B cell (primary cell): ENCODE measurements at regions not wholly inside any gene's neighbourhood (a gene's known extent, or its start where the extent isn't known, plus 50 kb on each side); places are given as distances from the start of the nearest gene placed in this dataset.
"Not testable (repeated sequence)": the region's sequence is repeated elsewhere in the genome, so short reads cannot be mapped to it uniquely, and the experiment has no call there.

ENCODE experiments used
- ATAC-seq: fragments of 200-7000 bp; cut with Tn5 transposase; one replicate; pipeline ENCODE4 v1.10.0; 2021; ENCODE audit warnings: low read depth, mild to moderate bottlenecking, moderate number of reproducible peaks, moderate library complexity
- CTCF ChIA-PET: fragments of 350-600 bp; sonication (Branson Sonifier 250); formaldehyde crosslinking; loops from one replicate; lab custom pipeline; 2021; ENCODE audit warnings: antibody characterized with exemption, inconsistent platforms; lab: Charles Lee
- POLR2A ChIA-PET: fragments of 350-600 bp; sonication (Branson Sonifier 250); formaldehyde crosslinking; loops from one replicate; lab custom pipeline; 2021; ENCODE audit warnings: antibody characterized with exemption; lab: Charles Lee
- DNase-seq: peaks from one replicate; pipeline ENCODE4 v3.0.0; 2013
- H2AFZ ChIP-seq: 2 replicates; pipeline ENCODE4 v1.6.1; 2012; ENCODE audit warnings: mild to moderate bottlenecking, low read depth, low read length; ENCODE audit not compliant: insufficient read depth, poor library complexity, severe bottlenecking
- H3K27ac ChIP-seq, 2 donors: 1 replicate in 1 of 2; 2 replicates in 1 of 2; pipeline ENCODE4 v1.5.1; 2012 to 2013; ENCODE audit warnings: low read length in 2 of 2, mild to moderate bottlenecking in 2 of 2, moderate library complexity in 1 of 2
- H3K27me3 ChIP-seq, 4 experiments: fragments of 200-600 bp in 1 of 4; sonication (generic) in 1 of 4; replicated peaks in 1 of 4; 1 replicate in 2 of 4; 2 replicates in 2 of 4; pipeline versions ENCODE4 v1.6.1 to v1.7.0; 2013 to 2016; ENCODE audit warnings: low read length in 3 of 4, mild to moderate bottlenecking in 2 of 4, mixed read lengths in 1 of 4, moderate library complexity in 1 of 4; ENCODE audit not compliant: insufficient read depth in 4 of 4, control insufficient read depth in 3 of 4; ENCODE audit errors: control extremely low read depth in 1 of 4
- H3K36me3 ChIP-seq, 2 experiments: replicated peaks in 1 of 2; 1 replicate in 1 of 2; 2 replicates in 1 of 2; pipeline versions ENCODE4 v1.6.1 to v1.7.1; 2013; ENCODE audit warnings: low read length in 1 of 2; ENCODE audit not compliant: insufficient read depth in 2 of 2, control insufficient read depth in 1 of 2; ENCODE audit errors: control extremely low read depth in 1 of 2, extremely low read depth in 1 of 2
- H3K4me1 ChIP-seq, 2 donors: fragments of 200-600 bp in 1 of 2; sonication (generic) in 1 of 2; 1 replicate in 1 of 2; 2 replicates in 1 of 2; pipeline versions ENCODE4 v1.5.1 to v1.6.1; 2013 to 2017; ENCODE audit warnings: low read length in 2 of 2; ENCODE audit not compliant: control insufficient read depth in 2 of 2, insufficient read depth in 2 of 2
- H3K4me2 ChIP-seq: replicated peaks from 2 replicates; pipeline ENCODE3; 2012; ENCODE audit warnings: mild to moderate bottlenecking, low read depth, low read length; ENCODE audit not compliant: poor library complexity, severe bottlenecking
- H3K4me3 ChIP-seq, 5 experiments: fragments of 200-600 bp in 1 of 5; sonication (generic) in 1 of 5; 1 replicate in 3 of 5; 2 replicates in 2 of 5; pipeline versions ENCODE4 v1.5.1 to v1.7.0; 2011 to 2016; ENCODE audit warnings: low read length in 4 of 5, mild to moderate bottlenecking in 4 of 5, low read depth in 2 of 5, control low read depth in 1 of 5, moderate library complexity in 1 of 5; ENCODE audit not compliant: insufficient read depth in 1 of 5; ENCODE audit errors: control extremely low read depth in 1 of 5, extremely low read depth in 1 of 5
- H3K79me2 ChIP-seq: fragments of 200-600 bp; sonication (generic); one replicate; pipeline ENCODE4 v1.6.0; 2016; ENCODE audit warnings: low read length; ENCODE audit not compliant: control insufficient read depth, insufficient read depth
- H3K9ac ChIP-seq: fragments of 200-600 bp; sonication (generic); 2 replicates; pipeline ENCODE4 v1.6.1; 2017; ENCODE audit warnings: mild to moderate bottlenecking, low read length, moderate library complexity
- H3K9me3 ChIP-seq, 3 donors: one replicate each; pipeline versions ENCODE4 v1.6.1 to v1.7.1; 2013; ENCODE audit warnings: low read length in 2 of 3; ENCODE audit not compliant: control insufficient read depth in 2 of 3, insufficient read depth in 1 of 3; ENCODE audit errors: control extremely low read depth in 1 of 3
- H4K20me1 ChIP-seq: 2 replicates; pipeline ENCODE4 v1.6.0; 2012; ENCODE audit warnings: mild to moderate bottlenecking, low read length; ENCODE audit not compliant: insufficient read depth, control insufficient read depth, poor library complexity, severe bottlenecking
- H3K27ac Mint-ChIP-seq: one replicate; pipeline ENCODE4 v1.8.0; 2021; ENCODE audit warnings: mixed read lengths
- H3K27me3 Mint-ChIP-seq: one replicate; pipeline ENCODE4 v1.8.0; 2021; ENCODE audit warnings: mixed read lengths
- H3K4me1 Mint-ChIP-seq: one replicate; pipeline ENCODE4 v1.8.0; 2021; ENCODE audit warnings: mixed read lengths
- H3K4me3 Mint-ChIP-seq: one replicate; pipeline ENCODE4 v1.8.0; 2021; ENCODE audit warnings: mixed read lengths
- H3K9me3 Mint-ChIP-seq: one replicate; pipeline ENCODE4 v1.8.0; 2022; ENCODE audit warnings: mixed read lengths; ENCODE audit not compliant: insufficient read depth
- EZH2 ChIP-seq: IDR thresholded peaks from 2 replicates; pipeline ENCODE4 v1.6.1; 2012; ENCODE audit warnings: borderline replicate concordance, low read depth, mild to moderate bottlenecking, moderate library complexity, low read length; ENCODE audit not compliant: insufficient read depth, poor library complexity, severe bottlenecking
- WGBS: methylation state at CpG from one replicate; pipeline ENCODE4 v1.1.5; 2013; ENCODE audit warnings: missing lambda C conversion rate; ENCODE audit not compliant: insufficient coverage; 5-methylcytosine and 5-hydroxymethylcytosine counted together
- intact Hi-C: fragments of 100-400 bp; cut with micrococcal nuclease; formaldehyde crosslinking; loops from one replicate; pipeline ENCODE4 v1.10.0; 2022
- TF ChIP-seq, protein P1 (sequence below): fragments of 200-600 bp; IDR thresholded peaks from one replicate; pipeline ENCODE4 v1.8.0; 2022; ENCODE audit warnings: antibody characterized with exemption, mild to moderate bottlenecking

DNA sequence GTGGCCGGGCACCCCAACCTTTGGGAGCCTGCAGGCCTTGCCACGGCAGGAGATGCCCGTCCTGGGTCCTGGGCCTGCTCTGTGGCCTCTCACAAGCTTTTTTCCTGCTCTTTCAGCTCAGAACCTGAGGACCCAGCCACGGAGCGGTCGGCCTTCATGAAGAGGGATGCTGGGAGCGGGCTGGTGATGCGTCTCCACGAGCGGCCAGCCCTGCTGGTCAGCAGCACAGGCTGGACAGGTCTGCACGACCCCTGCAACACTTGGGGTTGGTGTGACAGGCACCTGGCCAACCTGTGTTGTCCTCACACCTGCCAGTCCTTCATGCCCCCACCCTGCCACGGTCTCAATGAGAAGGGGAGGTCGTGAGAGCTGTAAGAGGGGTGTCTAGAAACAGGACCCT lies 170.0 kb downstream of the ADRA2C start:
- 89% methylated on average over 10 of the region's 13 CpGs for WGBS
- POLR2A ChIA-PET: no interaction called here

DNA sequence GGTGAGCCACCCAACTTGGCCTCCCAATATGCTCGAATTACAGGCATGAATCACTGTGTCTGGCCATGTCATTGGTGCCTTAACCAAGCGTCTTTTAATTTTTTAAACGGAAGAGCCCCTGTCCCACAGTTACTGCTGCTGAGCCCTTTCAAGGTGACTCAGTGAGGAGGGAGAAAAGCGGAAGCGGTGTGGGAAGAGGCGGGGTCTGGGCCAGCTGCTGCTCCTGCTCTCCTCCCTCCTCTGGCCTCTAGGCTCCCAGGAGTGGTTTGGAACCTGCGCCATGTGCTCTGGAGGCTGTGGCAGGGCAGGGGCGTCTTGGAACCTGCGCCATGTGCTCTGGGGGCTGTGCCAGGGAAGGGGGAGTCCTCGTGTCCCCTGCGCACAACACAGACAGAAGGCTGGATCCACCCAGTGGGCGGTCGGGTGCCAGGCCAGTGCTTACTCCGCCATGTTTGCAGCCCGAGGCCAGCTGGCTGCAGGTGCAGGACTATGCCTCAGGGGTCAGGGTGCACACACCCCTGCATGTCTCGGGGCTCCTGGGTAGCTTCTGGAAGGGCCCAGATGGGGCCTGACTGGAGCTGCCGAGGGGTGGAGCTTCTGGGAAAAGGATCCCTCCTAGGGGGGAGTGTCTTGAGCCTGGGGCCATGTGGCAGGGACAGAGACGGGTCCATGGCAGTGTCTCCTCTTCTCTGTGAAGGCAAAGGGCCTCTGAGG lies 171.8 kb downstream of the ADRA2C start:
- H3K9me3 Mint-ChIP-seq, H3K36me3 ChIP-seq, DNase-seq, H2AFZ ChIP-seq, H3K4me1 Mint-ChIP-seq, H3K4me1 ChIP-seq, H3K9me3 ChIP-seq, CTCF ChIA-PET, H3K79me2 ChIP-seq, ATAC-seq, intact Hi-C loops, H3K27me3 Mint-ChIP-seq, H3K4me3 Mint-ChIP-seq, H4K20me1 ChIP-seq, H3K27ac Mint-ChIP-seq, POLR2A ChIA-PET, H3K4me2 ChIP-seq, H3K9ac ChIP-seq, H3K27me3 ChIP-seq, H3K4me3 ChIP-seq, H3K27ac ChIP-seq: not testable (repeated sequence)
- WGBS: 78% methylated on average over 13 of the region's 18 CpGs

More for the DNA sequence above, 170.0 kb downstream of the ADRA2C start:
- no peak overlapping the region for H3K4me2 ChIP-seq
- no peak overlapping the region for H3K9ac ChIP-seq
- Mint-ChIP-seq H3K4me1 (no peaks in the 10 kb centered on the region), H3K27me3 (peaks cover 9% of the 10 kb centered on the region), H3K9me3 (no peaks in the 10 kb centered on the region), H3K4me3 (no peak overlapping the region), H3K27ac (no peak overlapping the region)
- intact Hi-C loops: no loop called here
- no peak overlapping the region for H2AFZ ChIP-seq
- TF ChIP-seq, protein P1, sequence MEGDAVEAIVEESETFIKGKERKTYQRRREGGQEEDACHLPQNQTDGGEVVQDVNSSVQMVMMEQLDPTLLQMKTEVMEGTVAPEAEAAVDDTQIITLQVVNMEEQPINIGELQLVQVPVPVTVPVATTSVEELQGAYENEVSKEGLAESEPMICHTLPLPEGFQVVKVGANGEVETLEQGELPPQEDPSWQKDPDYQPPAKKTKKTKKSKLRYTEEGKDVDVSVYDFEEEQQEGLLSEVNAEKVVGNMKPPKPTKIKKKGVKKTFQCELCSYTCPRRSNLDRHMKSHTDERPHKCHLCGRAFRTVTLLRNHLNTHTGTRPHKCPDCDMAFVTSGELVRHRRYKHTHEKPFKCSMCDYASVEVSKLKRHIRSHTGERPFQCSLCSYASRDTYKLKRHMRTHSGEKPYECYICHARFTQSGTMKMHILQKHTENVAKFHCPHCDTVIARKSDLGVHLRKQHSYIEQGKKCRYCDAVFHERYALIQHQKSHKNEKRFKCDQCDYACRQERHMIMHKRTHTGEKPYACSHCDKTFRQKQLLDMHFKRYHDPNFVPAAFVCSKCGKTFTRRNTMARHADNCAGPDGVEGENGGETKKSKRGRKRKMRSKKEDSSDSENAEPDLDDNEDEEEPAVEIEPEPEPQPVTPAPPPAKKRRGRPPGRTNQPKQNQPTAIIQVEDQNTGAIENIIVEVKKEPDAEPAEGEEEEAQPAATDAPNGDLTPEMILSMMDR: no peak
- TF ChIP-seq EZH2: no peak
- no peaks in the 10 kb centered on the region for H4K20me1 ChIP-seq
- CTCF ChIA-PET: no interaction called here
- no peaks in the 10 kb centered on the region for H3K4me1 ChIP-seq
- H3K79me2 ChIP-seq: no peaks in the 10 kb centered on the region
- H3K4me3 ChIP-seq: no peak overlapping the region
- H3K9me3 ChIP-seq: no peaks in the 10 kb centered on the region
- H3K27ac ChIP-seq: no peak overlapping the region
- no peaks in the 10 kb centered on the region for H3K27me3 ChIP-seq
- ATAC-seq: no peak
- DNase-seq: no peak
- no peaks in the 10 kb centered on the region for H3K36me3 ChIP-seq

DNA sequence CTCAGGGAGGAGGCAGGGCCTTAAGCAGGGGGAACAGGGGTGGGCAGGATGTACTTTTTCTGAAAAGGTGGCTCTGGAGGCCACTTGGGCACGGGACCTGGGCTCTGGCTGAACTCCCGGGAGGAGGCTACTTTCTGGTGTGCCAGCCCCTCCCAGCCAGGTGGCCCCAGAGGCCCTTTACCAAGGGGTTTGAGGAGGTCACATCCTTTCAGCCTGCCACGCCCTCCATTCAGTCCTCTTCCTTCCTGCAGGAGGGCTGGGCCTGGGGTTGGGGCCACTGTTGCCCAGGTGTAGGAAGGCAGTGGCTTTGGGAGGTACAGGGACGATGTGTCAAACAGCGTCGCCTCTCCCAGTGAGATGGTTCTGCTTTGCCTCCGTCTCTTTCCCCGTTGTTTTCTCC lies 172.5 kb downstream of the ADRA2C start:
- 82% methylated on average over 7 of the region's 8 CpGs for WGBS
- not testable (repeated sequence) for H3K4me3 Mint-ChIP-seq, H2AFZ ChIP-seq

More for the DNA sequence above, 172.5 kb downstream of the ADRA2C start:
- H3K4me2 ChIP-seq, ATAC-seq, H3K9me3 ChIP-seq, H3K9me3 Mint-ChIP-seq, H4K20me1 ChIP-seq, H3K79me2 ChIP-seq, H3K27ac ChIP-seq, intact Hi-C loops, H3K27ac Mint-ChIP-seq, CTCF ChIA-PET, H3K4me3 ChIP-seq, H3K36me3 ChIP-seq, H3K27me3 Mint-ChIP-seq, H3K4me1 ChIP-seq, H3K9ac ChIP-seq, H3K27me3 ChIP-seq, DNase-seq, POLR2A ChIA-PET: not testable (repeated sequence)
- peaks cover 11% of the 10 kb centered on the region for H3K4me1 Mint-ChIP-seq
